Right lobe of liver (tissue), 6 donors: ENCODE measurements at regions not wholly inside any gene's neighbourhood (a gene's known extent, or its start where the extent isn't known, plus 50 kb on each side); places are given as distances from the start of the nearest gene placed in this dataset.
A peak's percentile ranks its signal among the peaks of the same experiment; 100 is the strongest.
"Not testable (repeated sequence)": the region's sequence is repeated elsewhere in the genome, so short reads cannot be mapped to it uniquely, and the experiment has no call there.

Source experiments
- ATAC-seq, 4 donors: fragments of 200-7000 bp; cut with Tn5 transposase; one replicate each; pipeline ENCODE4 v1.9.1; 2020; ENCODE audit warnings: mild to moderate bottlenecking in 4 of 4, moderate library complexity in 4 of 4
- DNase-seq, 3 donors: peaks; one replicate each; pipeline ENCODE4 v3.0.0-alpha.2; 2020
- H3K27ac ChIP-seq, 3 donors: fragments of 200-600 bp; one replicate each; pipeline ENCODE4 v1.8.0; 2022
- H3K27me3 ChIP-seq, 2 donors: fragments of 200-600 bp; one replicate each; pipeline ENCODE4 v1.8.0; 2022
- H3K36me3 ChIP-seq, 4 donors: fragments of 200-600 bp; sonication (generic) in 1 of 4; one replicate each; pipeline versions ENCODE4 v1.5.1 to v1.8.0; 2017 to 2022; ENCODE audit warnings: control low read depth in 1 of 4
- H3K4me1 ChIP-seq, 4 donors: fragments of 200-600 bp; sonication (generic) in 1 of 4; one replicate each; pipeline versions ENCODE4 v1.5.1 to v1.8.0; 2017 to 2022; ENCODE audit warnings: control low read depth in 1 of 4
- H3K4me3 ChIP-seq, 3 donors: fragments of 200-600 bp; one replicate each; pipeline ENCODE4 v1.8.0; 2022
- H3K9me3 ChIP-seq, 4 donors: fragments of 200-600 bp; sonication (generic) in 1 of 4; one replicate each; pipeline versions ENCODE4 v1.5.1 to v1.8.0; 2017 to 2022; ENCODE audit warnings: control low read depth in 1 of 4
- POLR2A ChIP-seq: fragments of 450-650 bp; IDR thresholded peaks from one replicate; pipeline ENCODE4 v1.6.1; 2017; ENCODE audit warnings: antibody characterized with exemption, mild to moderate bottlenecking
- WGBS: methylation state at CpG from one replicate; pipeline ENCODE4 v1.1.6; 2018; ENCODE audit warnings: low coverage, low lambda C conversion rate; ENCODE audit not compliant: insufficient coverage; ENCODE audit errors: missing lambda C conversion rate; 5-methylcytosine and 5-hydroxymethylcytosine counted together
- intact Hi-C, 2 donors: fragments of 100-400 bp; cut with DNase I; formaldehyde crosslinking; loops; one replicate each; pipeline versions ENCODE4 v1.11.2 to v1.14.1; 2022
- TF ChIP-seq, protein P1 (sequence below), 4 donors: fragments of 200-600 bp in 3 of 4; fragments of 450-650 bp in 1 of 4; IDR thresholded peaks; one replicate each; pipeline versions ENCODE4 v1.5.1 to v1.8.0; 2016 to 2022; ENCODE audit warnings: antibody characterized with exemption in 4 of 4, mild to moderate bottlenecking in 2 of 4
- donor health status: DM: no; HTN: yes; CAD: no.
- donor health status: DM: no; HTN: no; CAD: no.
- donor health status: DM: no; HTN: no; CAD: no.
- donor health status: DM: no; HTN: yes; CAD: no.
- donor health status: DM: no; HTN: yes; CAD: no.

DNA sequence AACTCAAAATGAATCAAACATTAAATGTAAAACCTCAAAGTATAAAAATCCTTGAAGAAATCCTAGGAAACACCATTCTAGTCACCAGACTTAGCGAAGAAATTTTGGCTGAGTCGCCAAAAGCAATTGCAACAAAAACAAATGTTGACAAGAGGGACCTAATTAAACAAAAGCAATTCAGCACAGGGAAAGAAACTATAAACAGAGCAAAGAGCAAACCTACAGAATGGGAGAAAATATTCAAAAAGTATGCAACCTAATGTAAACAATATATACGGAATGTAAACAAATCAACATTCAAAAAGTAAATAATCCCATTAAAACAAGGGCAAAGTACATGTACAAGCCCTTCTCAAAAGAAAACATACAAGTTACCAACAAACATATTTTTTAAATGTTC lies 974.7 kb downstream of the TRAM1L1 start:
- ATAC-seq: peak in 1 of 4 donors; percentile 29
- Histone ChIP-seq H3K36me3 (no peaks in the 10 kb centered on the region), H3K27ac (no peak overlapping the region), H3K9me3 (no peaks in the 10 kb centered on the region), H3K4me3 (no peak overlapping the region), H3K4me1 (no peaks in the 10 kb centered on the region), H3K27me3 (no peaks in the 10 kb centered on the region)
- DNase-seq: no peak
- TF ChIP-seq, protein P1, sequence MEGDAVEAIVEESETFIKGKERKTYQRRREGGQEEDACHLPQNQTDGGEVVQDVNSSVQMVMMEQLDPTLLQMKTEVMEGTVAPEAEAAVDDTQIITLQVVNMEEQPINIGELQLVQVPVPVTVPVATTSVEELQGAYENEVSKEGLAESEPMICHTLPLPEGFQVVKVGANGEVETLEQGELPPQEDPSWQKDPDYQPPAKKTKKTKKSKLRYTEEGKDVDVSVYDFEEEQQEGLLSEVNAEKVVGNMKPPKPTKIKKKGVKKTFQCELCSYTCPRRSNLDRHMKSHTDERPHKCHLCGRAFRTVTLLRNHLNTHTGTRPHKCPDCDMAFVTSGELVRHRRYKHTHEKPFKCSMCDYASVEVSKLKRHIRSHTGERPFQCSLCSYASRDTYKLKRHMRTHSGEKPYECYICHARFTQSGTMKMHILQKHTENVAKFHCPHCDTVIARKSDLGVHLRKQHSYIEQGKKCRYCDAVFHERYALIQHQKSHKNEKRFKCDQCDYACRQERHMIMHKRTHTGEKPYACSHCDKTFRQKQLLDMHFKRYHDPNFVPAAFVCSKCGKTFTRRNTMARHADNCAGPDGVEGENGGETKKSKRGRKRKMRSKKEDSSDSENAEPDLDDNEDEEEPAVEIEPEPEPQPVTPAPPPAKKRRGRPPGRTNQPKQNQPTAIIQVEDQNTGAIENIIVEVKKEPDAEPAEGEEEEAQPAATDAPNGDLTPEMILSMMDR (IDR thresholded peaks at IDR 0.05): no peak
- TF ChIP-seq POLR2A: no peak
- WGBS: 15% methylated on average over 3 of the region's 3 CpGs
- intact Hi-C loops: no loop called here

DNA sequence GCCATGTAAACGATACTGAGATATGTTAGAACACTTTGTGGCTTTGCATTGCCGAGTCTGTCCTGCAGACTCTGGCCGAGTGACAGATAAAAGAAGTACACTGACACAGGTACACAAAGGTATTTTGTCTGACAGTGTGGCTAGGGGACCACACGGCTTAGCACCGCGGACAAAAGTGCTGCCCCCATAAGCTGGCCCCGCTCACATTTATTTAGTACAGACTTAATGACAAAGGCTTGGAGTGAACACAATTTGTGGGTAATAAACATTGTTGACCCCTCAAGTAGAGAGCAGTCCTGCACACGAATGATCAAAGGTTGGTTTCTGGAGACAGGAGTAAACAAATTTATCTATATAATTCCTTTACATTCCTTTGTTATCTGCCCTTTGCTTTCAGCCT lies 976.8 kb downstream of the TRAM1L1 start:
- H3K4me1 ChIP-seq: no peaks in the 10 kb centered on the region
- 66% methylated on average over 8 of the region's 8 CpGs for WGBS
- intact Hi-C loops: no loop called here
- no peaks in the 10 kb centered on the region for H3K36me3 ChIP-seq
- no peak overlapping the region for H3K27ac ChIP-seq
- no peak for TF ChIP-seq POLR2A
- TF ChIP-seq, protein P1 (IDR thresholded peaks at IDR 0.05): no peak
- ATAC-seq: no peak
- DNase-seq: no peak
- no peaks in the 10 kb centered on the region for H3K9me3 ChIP-seq
- H3K27me3 ChIP-seq: no peaks in the 10 kb centered on the region
- H3K4me3 ChIP-seq: no peak overlapping the region

DNA sequence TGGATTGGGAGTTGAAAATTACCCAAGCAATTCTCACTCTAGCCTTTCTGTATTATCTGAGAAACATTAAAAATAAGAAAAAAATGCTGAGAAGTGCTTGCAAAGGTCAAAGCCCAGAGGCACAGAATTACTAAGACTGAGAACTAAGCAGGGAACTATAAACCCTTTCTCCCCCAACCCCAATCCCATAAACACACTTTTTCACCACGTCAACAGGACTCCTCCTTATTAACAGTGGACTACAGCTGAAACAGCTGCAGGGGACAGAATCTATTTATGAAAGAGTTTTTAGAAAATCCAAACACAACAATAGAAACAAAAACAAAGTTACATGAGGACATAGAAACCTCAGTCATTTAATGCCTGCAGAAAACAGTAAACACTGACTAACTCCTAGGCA lies 984.1 kb downstream of the TRAM1L1 start:
- no peak overlapping the region for H3K4me3 ChIP-seq
- H3K27ac ChIP-seq: no peak overlapping the region
- no peak for DNase-seq
- H3K27me3 ChIP-seq: no peaks in the 10 kb centered on the region
- ATAC-seq: no peak
- no peaks in the 10 kb centered on the region for H3K36me3 ChIP-seq
- intact Hi-C loops: no loop called here
- no peak for TF ChIP-seq POLR2A
- TF ChIP-seq, protein P1 (IDR thresholded peaks at IDR 0.05): no peak
- no peaks in the 10 kb centered on the region for H3K4me1 ChIP-seq
- H3K9me3 ChIP-seq: no peaks in the 10 kb centered on the region
- WGBS: 36% methylated on average over 1 of the region's 1 CpG

DNA sequence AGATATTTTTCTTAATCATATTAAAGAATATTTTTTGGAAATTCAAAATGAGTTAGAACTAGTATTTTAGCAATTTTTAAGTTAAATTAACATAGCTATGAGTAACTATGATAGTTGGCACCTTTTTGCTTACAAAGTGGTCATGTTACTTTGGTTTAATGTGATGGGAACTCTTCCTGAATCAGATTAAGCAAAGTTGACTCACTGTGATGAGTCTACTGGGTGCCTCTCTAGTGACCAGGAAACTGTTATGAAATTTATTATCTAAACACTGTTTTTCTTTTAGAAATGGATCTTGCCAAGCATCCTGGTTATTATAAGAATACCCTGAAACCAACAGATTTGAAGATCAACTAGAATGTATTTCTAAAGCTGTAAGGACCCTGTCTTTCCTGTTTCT lies 985.8 kb downstream of the TRAM1L1 start:
- H3K9me3 ChIP-seq: no peaks in the 10 kb centered on the region
- no peak overlapping the region for H3K4me3 ChIP-seq
- H3K4me1 ChIP-seq: no peaks in the 10 kb centered on the region
- no peaks in the 10 kb centered on the region for H3K27me3 ChIP-seq
- intact Hi-C loops: no loop called here
- ATAC-seq: no peak
- no peak for DNase-seq
- no peaks in the 10 kb centered on the region for H3K36me3 ChIP-seq
- TF ChIP-seq, protein P1 (IDR thresholded peaks at IDR 0.05): no peak
- no peak for TF ChIP-seq POLR2A
- H3K27ac ChIP-seq: no peak overlapping the region

DNA sequence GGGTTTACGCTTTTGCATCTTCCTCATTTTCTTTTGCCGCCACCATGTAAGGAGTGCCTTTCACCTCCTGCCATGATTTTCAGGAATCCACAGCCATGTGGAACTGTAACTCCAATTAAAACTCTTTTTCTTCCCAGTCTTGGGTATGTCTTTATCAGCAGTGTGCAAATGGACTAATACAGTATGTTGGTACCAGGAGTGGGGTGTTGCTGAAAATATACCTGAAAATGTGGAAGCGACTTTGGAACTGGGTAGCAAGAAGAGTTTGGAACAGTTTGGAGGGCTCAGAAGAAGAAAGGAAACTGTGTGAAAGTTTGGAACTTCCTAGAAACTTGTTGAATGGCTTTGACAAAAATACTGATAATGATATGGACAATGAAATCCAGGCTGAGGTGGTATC lies 983.9 kb upstream of the NDST4 start:
- H3K36me3 ChIP-seq, H3K4me3 ChIP-seq, H3K9me3 ChIP-seq, intact Hi-C loops, H3K27ac ChIP-seq, H3K4me1 ChIP-seq, DNase-seq, H3K27me3 ChIP-seq, ATAC-seq: not testable (repeated sequence)
- WGBS: 74% methylated on average over 3 of the region's 3 CpGs
